ENCODE measurements at regions not wholly inside any gene's neighbourhood (a gene's known extent, or its start where the extent isn't known, plus 50 kb on each side); places are given as distances from the start of the nearest gene placed in this dataset.
"Not testable (repeated sequence)": the region's sequence is repeated elsewhere in the genome, so short reads cannot be mapped to it uniquely, and the experiment has no call there.

DNA sequence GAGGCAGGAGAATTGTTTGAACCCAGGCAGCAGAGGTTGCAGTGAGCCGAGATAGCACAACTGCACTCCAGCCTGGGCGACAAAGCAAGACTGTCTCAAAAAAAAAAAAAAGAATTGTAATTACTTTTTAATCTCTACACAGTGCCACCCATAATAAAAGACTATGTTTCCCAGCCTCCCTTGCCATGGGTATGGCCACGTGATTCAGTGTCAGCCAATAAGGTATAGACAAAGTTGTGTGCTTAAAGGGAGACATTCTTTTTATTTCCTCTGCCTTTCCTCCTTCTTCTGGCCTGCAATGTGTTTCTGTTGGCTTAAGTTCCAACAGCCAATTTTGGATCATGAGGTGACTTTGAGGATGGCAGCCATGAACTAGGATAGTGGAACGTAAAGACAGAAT, 406.9 kb downstream of the LNPK start:
- Histone ChIP-seq H3K27me3 (ENCODE audit: insufficient read depth, poor library complexity, severe bottlenecking) (no peaks in the 10 kb centered on the region), H3K4me3 (replicated peaks; ENCODE audit: insufficient read depth, low read length) (no peak overlapping the region), H3K27ac (replicated peaks) (no peak overlapping the region)
- TF ChIP-seq GABPA (IDR thresholded peaks at IDR 0.05; ENCODE audit: low read depth) (no peak), SPI1 (IDR thresholded peaks at IDR 0.05; ENCODE audit: borderline replicate concordance, low read depth) (no peak), POLR2AphosphoS5 (IDR thresholded peaks at IDR 0.05; ENCODE audit: low read depth) (no peak)
- TF ChIP-seq, protein P1, sequence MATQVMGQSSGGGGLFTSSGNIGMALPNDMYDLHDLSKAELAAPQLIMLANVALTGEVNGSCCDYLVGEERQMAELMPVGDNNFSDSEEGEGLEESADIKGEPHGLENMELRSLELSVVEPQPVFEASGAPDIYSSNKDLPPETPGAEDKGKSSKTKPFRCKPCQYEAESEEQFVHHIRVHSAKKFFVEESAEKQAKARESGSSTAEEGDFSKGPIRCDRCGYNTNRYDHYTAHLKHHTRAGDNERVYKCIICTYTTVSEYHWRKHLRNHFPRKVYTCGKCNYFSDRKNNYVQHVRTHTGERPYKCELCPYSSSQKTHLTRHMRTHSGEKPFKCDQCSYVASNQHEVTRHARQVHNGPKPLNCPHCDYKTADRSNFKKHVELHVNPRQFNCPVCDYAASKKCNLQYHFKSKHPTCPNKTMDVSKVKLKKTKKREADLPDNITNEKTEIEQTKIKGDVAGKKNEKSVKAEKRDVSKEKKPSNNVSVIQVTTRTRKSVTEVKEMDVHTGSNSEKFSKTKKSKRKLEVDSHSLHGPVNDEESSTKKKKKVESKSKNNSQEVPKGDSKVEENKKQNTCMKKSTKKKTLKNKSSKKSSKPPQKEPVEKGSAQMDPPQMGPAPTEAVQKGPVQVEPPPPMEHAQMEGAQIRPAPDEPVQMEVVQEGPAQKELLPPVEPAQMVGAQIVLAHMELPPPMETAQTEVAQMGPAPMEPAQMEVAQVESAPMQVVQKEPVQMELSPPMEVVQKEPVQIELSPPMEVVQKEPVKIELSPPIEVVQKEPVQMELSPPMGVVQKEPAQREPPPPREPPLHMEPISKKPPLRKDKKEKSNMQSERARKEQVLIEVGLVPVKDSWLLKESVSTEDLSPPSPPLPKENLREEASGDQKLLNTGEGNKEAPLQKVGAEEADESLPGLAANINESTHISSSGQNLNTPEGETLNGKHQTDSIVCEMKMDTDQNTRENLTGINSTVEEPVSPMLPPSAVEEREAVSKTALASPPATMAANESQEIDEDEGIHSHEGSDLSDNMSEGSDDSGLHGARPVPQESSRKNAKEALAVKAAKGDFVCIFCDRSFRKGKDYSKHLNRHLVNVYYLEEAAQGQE (IDR thresholded peaks at IDR 0.05; ENCODE audit: insufficient replicate concordance, low read depth), result no peak
- TF ChIP-seq, protein P2, sequence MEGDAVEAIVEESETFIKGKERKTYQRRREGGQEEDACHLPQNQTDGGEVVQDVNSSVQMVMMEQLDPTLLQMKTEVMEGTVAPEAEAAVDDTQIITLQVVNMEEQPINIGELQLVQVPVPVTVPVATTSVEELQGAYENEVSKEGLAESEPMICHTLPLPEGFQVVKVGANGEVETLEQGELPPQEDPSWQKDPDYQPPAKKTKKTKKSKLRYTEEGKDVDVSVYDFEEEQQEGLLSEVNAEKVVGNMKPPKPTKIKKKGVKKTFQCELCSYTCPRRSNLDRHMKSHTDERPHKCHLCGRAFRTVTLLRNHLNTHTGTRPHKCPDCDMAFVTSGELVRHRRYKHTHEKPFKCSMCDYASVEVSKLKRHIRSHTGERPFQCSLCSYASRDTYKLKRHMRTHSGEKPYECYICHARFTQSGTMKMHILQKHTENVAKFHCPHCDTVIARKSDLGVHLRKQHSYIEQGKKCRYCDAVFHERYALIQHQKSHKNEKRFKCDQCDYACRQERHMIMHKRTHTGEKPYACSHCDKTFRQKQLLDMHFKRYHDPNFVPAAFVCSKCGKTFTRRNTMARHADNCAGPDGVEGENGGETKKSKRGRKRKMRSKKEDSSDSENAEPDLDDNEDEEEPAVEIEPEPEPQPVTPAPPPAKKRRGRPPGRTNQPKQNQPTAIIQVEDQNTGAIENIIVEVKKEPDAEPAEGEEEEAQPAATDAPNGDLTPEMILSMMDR (IDR thresholded peaks at IDR 0.05; ENCODE audit: insufficient read depth, low read length), result no peak
- DNase-seq (ENCODE audit: low read depth in 1 of 2, low spot score in 1 of 2), result no peak

DNA sequence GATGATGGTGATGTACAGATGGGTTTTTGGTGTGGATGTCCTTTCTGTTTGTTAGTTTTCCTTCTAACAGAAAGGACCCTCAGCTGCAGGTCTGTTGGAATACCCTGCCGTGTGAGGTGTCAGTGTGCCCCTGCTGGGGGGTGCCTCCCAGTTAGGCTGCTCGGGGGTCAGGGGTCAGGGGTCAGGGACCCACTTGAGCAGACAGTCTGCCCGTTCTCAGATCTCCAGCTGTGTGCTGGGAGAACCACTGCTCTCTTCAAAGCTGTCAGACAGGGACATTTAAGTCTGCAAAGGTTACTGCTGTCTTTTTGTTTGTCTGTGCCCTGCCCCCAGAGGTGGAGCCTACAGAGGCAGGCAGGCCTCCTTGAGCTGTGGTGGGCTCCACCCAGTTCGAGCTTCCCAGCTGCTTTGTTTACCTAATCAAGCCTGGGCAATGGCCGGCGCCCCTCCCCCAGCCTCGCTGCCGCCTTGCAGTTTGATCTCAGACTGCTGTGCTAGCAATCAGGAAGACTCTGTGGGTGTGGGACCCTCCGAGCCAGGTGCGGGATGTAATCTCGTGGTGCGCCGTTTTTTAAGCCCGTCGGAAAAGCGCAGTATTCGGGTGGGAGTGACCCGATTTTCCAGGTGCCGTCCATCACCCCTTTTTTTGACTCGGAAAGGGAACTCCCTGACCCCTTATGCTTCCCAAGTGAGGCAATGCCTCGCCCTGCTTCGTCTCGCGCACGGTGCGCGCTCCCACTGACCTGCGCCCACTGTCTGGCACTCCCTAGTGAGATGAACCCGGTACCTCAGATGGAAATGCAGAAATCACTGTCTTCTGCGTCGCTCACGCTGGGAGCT, 408.2 kb downstream of the LNPK start:
- H3K27me3 ChIP-seq (ENCODE audit: insufficient read depth, poor library complexity, severe bottlenecking); H3K4me3 ChIP-seq (replicated peaks; ENCODE audit: insufficient read depth, low read length); DNase-seq (ENCODE audit: low read depth in 1 of 2, low spot score in 1 of 2); H3K27ac ChIP-seq (replicated peaks): not testable (repeated sequence)

- H3K4me3 ChIP-seq (replicated peaks; ENCODE audit: insufficient read depth, low read length); DNase-seq (ENCODE audit: low read depth in 1 of 2, low spot score in 1 of 2); H3K27me3 ChIP-seq (ENCODE audit: insufficient read depth, poor library complexity, severe bottlenecking); H3K27ac ChIP-seq (replicated peaks): not testable (repeated sequence)
These were observed 406.7 kb upstream of the ATP5MC3 start for GRCh38 chr2:175588213-175588612.

DNA sequence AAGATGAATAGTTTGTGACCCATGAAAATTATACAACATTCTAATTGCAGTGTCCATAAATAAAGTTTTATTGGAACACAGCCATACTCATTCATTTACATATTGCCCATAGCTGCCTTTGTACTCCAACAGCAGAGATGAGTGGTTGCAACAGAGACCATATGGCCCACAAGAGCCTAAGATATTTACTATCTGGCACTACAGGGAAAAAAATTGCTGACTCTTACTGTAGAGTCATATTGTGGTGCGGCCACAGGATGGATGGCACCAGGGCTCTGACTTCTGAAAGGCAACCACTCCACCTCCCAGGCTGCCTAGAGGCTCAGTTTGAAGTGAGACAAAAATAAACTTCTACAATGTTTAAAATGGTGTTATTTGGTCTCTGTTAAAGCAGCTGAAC, 404.0 kb upstream of the ATP5MC3 start:
- TF ChIP-seq, protein P2 (IDR thresholded peaks at IDR 0.05; ENCODE audit: insufficient read depth, low read length), result no peak
- H3K27ac ChIP-seq (replicated peaks), result no peak overlapping the region
- no peak for DNase-seq (ENCODE audit: low read depth in 1 of 2, low spot score in 1 of 2)
- H3K4me3 ChIP-seq (replicated peaks; ENCODE audit: insufficient read depth, low read length), result no peak overlapping the region
- no peaks in the 10 kb centered on the region for H3K27me3 ChIP-seq (ENCODE audit: insufficient read depth, poor library complexity, severe bottlenecking)

- no peak for DNase-seq (ENCODE audit: low read depth in 1 of 2, low spot score in 1 of 2)
- H3K27ac ChIP-seq (replicated peaks), result peak overlapping the region; percentile 45
- H3K27me3 ChIP-seq (ENCODE audit: insufficient read depth, poor library complexity, severe bottlenecking), result no peaks in the 10 kb centered on the region
- H3K4me3 ChIP-seq (replicated peaks; ENCODE audit: insufficient read depth, low read length), result no peak overlapping the region
- TF ChIP-seq, protein P2 (IDR thresholded peaks at IDR 0.05; ENCODE audit: insufficient read depth, low read length), result no peak
- TF ChIP-seq GABPA (IDR thresholded peaks at IDR 0.05; ENCODE audit: low read depth) (no peak), SPI1 (IDR thresholded peaks at IDR 0.05; ENCODE audit: borderline replicate concordance, low read depth) (no peak), POLR2AphosphoS5 (IDR thresholded peaks at IDR 0.05; ENCODE audit: low read depth) (no peak)
- TF ChIP-seq, protein P1 (IDR thresholded peaks at IDR 0.05; ENCODE audit: insufficient replicate concordance, low read depth), result no peak
These were observed 399.1 kb upstream of the ATP5MC3 start for GRCh38 chr2:175580652-175581051.

Data from HL-60 (cell line).